GM12892 (cell line): ENCODE measurements at regions not wholly inside any gene's neighbourhood (a gene's known extent, or its start where the extent isn't known, plus 50 kb on each side); places are given as distances from the start of the nearest gene placed in this dataset.

Source experiments
- POLR2A ChIP-seq: IDR thresholded peaks from 2 replicates; pipeline ENCODE4 v1.6.1; 2011; ENCODE audit warnings: low read depth, low read length, control low read depth
- POLR2AphosphoS5 ChIP-seq: IDR thresholded peaks from 2 replicates; pipeline ENCODE4 v1.6.1; 2011; ENCODE audit warnings: low read depth, low read length, control low read depth

GRCh38 chr2:14520385-14520945, 112.1 kb upstream of the LRATD1 start:
- TF ChIP-seq POLR2A (no peak), POLR2AphosphoS5 (no peak)
